NCI-H345 (cell line): ENCODE measurements at regions not wholly inside any gene's neighbourhood (a gene's known extent, or its start where the extent isn't known, plus 50 kb on each side); places are given as distances from the start of the nearest gene placed in this dataset.

Experiments used
- DNase-seq: peaks from one replicate; lab custom pipeline; 2025; lab: John Stamatoyannopoulos, UW

GRCh38 chr1:106875622-106876021 is 180.9 kb upstream of the PRMT6 start:
- no peak for DNase-seq

- DNase-seq, result no peak
Measured at GRCh38 chr1:106876384-106876783, 180.1 kb upstream of the PRMT6 start.

- peak; percentile 47 for DNase-seq
Measured at GRCh38 chr1:106879538-106879937, 176.9 kb upstream of the PRMT6 start.

- no peak for DNase-seq
Measured at GRCh38 chr1:106880226-106880625, 176.2 kb upstream of the PRMT6 start.

GRCh38 chr1:106883208-106883607 is 173.3 kb upstream of the PRMT6 start:
- no peak for DNase-seq

GRCh38 chr1:106889059-106889458 is 167.4 kb upstream of the PRMT6 start:
- DNase-seq, result no peak

- DNase-seq, result no peak
Measured at GRCh38 chr1:106889583-106889982, 166.9 kb upstream of the PRMT6 start.

- no peak for DNase-seq
Measured at GRCh38 chr1:106897976-106898375, 158.5 kb upstream of the PRMT6 start.

GRCh38 chr1:106899644-106900043 is 156.8 kb upstream of the PRMT6 start:
- DNase-seq, result no peak

- DNase-seq, result peak; percentile 20
Measured at GRCh38 chr1:106907795-106908194, 148.7 kb upstream of the PRMT6 start.

GRCh38 chr1:106908689-106909088 is 147.8 kb upstream of the PRMT6 start:
- no peak for DNase-seq

GRCh38 chr1:106910798-106911197 is 145.7 kb upstream of the PRMT6 start:
- DNase-seq, result no peak

- no peak for DNase-seq
Measured at GRCh38 chr1:106912131-106912530, 144.3 kb upstream of the PRMT6 start.

- no peak for DNase-seq
Measured at GRCh38 chr1:106921186-106921585, 135.3 kb upstream of the PRMT6 start.

- no peak for DNase-seq
Measured at GRCh38 chr1:106924360-106924759, 132.1 kb upstream of the PRMT6 start.

GRCh38 chr1:106925750-106926149 is 130.7 kb upstream of the PRMT6 start:
- no peak for DNase-seq

- no peak for DNase-seq
Measured at GRCh38 chr1:106926803-106927582, 129.5 kb upstream of the PRMT6 start.

- no peak for DNase-seq
Measured at GRCh38 chr1:106937104-106937503, 119.4 kb upstream of the PRMT6 start.

GRCh38 chr1:106944721-106945120 is 111.8 kb upstream of the PRMT6 start:
- no peak for DNase-seq

- DNase-seq, result no peak
Measured at GRCh38 chr1:106952776-106953175, 103.7 kb upstream of the PRMT6 start.

- DNase-seq, result no peak
Measured at GRCh38 chr1:106954661-106955229, 101.7 kb upstream of the PRMT6 start.

- no peak for DNase-seq
Measured at GRCh38 chr1:106956721-106957120, 99.8 kb upstream of the PRMT6 start.

GRCh38 chr1:106957795-106958194 is 98.7 kb upstream of the PRMT6 start:
- DNase-seq, result no peak

- no peak for DNase-seq
Measured at GRCh38 chr1:106960412-106960811, 96.1 kb upstream of the PRMT6 start.
